HG03064 (cell line): ENCODE measurements at regions not wholly inside any gene's neighbourhood (a gene's known extent, or its start where the extent isn't known, plus 50 kb on each side); places are given as distances from the start of the nearest gene placed in this dataset.

Experiments
- ATAC-seq: cut with Tn5 transposase; IDR thresholded peaks from one replicate; pipeline ENCODE4 v1.9.1; 2021; ENCODE audit warnings: low read depth; ENCODE audit not compliant: unreplicated experiment

DNA sequence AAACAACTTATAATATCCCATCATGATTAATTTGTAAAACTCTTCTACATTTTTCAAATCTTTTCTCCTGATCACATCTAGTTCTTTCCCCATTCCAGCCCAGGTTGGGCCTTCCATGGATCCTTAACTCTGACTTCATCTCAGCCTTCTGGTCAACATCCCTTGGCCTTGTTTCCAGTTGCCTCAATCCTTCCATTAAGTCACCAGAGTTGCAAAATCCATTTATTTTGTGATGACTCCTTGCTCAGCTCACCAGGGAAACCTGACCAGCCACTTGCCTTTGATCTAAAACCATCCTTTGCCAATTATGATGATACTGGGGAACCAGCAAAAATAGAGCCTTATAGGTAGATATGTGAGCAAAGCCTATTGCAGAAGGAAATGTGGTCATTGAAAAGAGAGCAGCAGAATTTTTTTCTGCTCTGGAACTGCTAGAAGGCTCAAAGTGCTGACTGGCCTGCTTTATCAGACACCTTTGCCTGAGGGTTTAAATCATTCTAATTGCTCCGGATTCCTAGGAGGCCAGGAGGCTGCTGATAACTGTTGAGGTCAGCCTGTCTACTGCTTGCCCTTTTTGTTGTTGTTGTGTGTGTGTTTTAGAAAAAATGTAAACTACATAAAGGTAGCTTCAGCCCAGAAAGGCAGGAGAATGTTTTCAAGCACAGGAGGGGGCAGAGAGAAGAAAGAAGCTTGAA is 512.2 kb upstream of the GRIA1 start:
- ATAC-seq: no peak

DNA sequence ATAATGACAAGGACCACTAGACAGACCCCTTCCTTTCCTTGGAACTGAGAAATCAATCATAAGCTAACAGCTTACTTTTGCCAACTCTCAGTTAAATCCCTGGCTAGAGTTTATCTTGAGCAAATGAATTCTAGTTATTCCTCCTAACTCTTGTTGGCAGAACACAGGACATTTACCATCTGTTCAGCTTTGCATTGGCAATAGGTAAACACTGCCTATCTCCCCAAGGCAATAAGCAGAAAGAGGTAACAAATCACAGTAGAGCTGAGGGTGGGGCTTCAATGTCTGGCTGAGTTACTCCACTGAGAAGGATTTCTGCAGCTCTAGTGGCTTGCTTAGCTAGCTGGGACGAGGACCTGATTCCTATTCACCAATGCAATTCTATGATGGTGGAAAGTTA is 503.3 kb upstream of the GRIA1 start:
- ATAC-seq: no peak

DNA sequence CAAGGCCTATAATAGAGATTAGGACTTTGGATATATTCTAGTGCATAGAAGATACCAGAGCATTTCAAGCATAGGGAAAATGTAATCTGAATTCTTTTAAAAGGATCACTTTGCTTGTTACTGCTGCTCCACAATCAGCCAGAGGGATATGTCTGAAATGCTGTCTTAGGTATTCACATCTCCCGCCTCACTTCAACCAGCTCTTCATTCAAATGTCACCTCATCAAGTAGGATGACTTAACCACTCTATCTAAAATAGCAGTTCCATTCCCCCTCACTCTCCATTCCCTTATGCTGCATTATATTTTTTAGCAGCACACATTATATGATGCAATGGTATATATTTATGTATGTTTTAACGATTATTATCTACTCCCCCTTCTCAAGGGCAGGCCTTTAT is 500.3 kb upstream of the GRIA1 start:
- ATAC-seq: no peak

DNA sequence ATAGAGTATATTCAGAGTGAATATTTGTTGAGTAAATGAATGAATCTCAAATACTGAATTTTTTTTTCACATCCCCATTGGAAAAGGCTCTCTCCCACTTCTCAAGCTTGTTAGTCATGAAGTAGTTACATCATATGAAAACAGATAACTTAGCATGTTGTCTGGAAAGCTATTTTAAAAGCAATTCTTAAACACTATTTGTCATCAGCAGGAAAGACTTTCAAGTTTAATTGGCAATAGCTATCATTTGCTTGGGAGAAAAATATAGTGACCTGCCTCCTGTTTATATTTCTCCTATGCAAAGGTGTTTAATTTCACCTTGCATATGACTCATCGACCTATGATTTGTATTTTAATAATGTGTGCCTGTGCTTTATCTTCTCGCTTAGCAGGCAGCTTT is 499.8 kb upstream of the GRIA1 start:
- no peak for ATAC-seq

DNA sequence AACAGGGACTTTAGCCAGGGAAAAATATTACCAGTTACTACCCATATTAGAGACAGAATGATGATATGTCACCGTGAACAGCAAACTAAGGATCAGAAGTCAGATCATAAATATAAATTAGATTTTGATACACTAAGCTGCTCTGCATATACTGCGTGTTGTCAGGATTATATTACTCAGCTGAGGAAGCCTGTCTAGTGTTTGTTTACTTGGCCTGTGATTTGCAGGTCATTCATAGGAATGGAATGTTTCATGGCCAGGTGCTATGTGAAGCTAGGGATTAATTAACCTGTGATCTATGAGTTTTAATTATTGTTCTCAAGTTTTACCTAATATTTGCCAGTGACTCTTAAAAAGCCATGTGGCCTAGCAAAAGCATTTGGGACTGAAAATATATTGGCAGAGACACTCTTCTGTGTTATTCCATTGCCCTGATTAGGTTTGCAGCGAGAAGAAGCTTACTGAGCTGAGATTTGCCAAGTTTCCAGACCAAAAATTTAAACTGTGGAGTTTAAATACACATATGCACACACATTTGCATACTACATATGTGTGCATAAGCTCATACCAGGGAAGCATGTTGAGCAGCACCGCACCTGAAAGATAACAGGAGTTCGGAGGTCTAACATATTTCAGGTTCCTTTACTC is 496.3 kb upstream of the GRIA1 start:
- no peak for ATAC-seq

DNA sequence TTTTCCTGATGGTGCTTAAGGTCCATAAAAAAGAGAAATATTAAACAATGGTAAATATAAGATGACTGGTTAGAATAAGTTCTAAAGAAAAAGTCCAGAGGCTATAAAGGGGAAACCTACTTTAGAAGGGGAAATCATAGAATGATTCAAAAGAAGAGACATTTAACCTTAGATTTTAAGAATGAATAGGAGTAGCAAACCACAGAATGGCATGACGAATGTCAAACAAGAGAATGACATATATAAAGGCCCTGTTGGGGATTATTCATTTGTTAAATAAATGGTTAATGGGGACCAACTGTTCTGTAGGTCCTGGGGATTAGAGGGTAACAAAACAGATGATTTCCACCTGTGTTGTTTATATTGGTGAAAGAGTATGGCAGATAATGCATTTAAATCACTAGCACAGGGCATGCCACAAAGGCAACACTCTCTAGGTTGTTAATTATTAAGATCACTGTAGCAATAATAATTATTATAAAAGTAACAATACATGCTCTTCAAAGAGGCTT is 495.2 kb upstream of the GRIA1 start:
- no peak for ATAC-seq

DNA sequence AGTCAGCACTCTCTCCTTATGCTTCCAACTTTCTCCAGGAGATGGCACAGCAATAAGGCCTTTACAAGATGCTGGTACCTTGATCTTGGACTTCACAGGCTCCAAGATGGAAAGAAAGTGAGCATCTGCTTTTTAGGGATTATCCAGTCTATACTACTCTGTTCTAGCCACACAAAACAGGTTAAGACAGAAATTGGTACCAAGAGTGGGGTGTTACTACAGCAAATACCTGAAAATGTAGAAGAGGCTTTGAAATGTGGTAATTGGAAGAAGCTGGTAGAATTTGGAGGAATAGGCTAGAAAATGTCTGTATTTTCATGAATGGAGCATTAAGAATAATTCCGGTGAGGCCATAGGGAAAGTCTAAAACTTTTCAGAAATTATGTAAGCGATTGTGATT is 484.8 kb upstream of the GRIA1 start:
- no peak for ATAC-seq

DNA sequence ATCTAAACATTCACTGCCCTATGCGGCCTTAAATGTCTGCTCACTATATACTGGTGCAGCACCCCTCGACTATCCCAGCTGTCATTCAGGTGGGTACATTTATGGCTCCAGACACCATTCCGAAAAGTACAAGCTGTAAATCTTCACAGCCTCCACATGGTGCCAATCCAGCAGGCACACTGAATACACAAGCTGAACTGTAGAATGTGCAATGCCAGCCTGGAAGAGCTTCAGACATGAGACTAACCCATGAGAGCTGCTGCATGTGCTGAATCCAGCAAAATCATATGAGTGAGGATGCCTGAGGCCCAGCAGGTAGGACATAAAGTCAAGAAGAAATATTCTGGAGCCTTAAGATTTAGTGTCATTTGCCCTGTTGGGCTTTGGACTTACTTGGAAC is 483.8 kb upstream of the GRIA1 start:
- ATAC-seq: no peak

DNA sequence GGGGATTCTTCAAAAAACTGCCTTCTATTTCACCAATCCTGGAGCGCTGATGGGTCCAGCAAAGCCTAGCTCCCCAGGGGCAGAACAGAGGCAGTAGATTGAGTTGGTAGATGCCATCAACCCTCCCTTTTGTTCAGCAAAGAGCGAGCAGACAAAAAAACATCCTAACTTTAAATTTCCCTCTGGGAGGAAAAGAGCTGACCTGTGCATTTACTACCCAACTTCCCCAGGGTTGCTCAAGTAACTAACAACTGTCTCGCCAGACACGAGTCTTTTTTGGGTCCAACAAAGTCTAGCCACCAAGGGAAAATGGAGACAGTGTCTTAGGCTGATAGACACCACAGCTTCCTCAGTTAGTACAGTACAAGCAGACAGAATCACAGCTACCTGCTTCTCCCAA is 476.3 kb upstream of the GRIA1 start:
- no peak for ATAC-seq

DNA sequence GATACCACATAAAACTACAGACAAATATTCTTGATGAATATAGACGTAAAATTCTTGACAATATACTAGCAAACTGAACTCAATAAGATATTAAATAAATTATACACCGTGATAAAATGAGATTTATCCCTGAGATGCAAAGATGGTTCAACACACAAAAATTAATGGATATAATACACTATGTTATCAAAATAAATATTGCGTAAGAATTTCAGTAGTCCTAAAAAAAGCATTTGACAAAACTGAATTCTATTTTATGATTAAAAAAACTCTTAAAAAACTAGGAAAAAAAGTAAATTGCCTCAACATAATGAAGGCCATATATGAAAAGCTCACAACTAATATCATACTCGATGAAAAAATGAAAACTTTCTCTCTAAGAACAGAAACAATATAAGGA is 472.3 kb upstream of the GRIA1 start:
- no peak for ATAC-seq

DNA sequence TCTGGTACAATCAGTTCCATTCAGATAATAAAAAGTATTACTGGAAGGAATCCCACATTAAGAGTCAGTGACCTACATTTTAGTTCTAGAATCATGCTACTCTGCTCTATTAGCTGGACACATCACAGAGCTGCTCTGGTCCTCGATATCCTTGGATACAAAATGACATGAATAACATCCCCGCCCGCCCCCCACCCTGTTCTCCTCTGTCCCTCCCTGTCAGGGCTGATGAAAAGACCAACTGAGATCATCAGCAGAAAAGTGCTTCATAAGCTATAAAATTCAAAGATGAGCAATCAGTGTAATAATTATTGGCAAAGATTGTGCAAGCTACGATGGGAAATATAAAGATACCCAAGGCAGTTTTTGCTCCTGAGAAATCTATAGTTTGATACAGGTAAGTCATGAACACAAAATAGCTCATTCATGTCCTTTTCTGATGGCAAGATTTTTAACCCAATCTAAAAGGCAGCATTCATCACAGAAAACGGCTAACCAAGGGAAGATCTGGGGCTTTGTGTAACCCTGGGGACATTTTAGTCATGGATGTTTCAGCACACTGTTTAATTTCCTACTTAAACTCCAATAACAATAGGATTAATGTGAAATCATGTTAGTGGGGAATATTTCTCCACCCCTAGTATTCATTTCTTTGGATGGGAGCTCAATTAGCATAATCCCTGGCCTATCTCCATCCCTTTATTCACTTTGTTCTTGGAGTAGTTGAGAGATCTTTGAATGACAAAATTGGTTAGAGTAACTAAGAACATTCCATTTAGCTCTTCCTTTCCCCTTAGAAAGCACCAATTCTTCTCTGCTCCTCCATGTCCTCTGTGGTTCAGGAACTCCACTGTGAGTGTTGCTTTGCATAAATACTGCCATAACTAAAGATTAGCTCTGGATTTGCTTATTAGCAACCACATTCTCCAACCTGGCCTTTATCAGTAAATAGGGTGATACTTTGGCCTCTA is 459.4 kb upstream of the GRIA1 start:
- no peak for ATAC-seq

DNA sequence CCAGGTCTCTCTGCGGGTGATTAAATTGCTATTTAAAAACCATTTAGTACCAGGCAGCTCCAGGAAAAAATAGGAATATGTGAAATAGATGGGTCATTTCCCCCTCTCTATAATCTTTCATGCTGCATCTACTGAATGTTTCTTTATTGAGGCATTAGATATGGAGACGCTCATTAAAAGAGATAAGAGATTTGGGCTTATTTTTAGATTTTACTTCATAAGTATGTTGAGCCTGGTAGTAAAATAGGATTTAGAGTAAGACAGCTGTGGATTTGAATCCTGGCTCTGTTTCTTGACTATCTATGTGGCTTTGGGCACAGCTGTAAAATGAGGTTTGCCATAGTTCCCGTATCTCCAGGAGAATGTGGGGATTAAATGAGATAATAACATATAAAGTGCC is 451.0 kb upstream of the GRIA1 start:
- ATAC-seq: no peak

DNA sequence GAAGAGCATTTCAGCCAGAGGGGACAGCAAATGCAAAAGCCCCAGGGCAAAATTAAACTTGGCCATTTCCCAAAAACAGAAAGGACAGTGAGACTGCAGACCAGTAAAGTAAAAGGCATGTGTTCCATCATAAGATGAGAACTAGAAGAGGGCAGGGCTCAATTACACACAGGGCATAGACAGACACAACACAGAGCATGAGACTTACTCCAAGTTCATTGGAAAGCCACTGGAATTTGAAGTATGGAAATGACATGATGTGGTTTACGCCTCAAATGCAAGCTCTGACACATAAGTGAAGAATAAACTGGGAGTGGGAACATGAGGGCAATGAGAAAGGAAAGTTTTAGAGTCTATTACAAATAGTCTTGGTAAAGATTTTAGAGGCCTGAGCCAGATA is 446.6 kb upstream of the GRIA1 start:
- no peak for ATAC-seq

DNA sequence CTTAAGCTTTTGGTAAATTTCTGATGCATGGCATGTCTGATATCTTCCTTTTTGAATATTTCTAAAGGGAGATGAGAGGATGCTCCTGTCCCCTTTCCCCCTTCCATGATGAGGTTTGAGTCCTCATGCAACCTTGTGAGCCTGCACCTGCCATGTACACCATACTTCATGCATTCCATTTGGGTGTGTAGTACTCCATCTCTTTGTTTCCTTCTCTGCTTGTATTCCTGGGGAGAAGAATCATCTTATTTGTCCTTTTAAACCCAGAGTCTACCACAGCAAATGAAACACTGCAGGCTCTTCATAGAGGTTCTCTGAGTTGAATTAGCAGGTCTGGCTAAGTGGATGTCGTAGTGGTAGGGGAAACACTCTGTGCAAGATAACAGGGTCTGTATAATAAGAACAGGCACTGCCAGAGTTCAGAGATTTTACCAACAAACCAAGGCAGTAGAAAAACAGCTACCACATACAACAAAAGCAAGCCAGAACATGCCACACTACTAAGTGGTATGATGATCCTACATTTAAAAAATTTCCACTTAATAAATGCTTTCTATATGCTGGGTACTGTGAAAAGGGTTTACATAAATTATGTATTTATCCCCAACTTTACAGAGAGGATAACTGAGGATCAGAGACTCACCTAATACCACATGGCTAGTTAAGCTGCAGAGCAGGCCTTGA is 439.8 kb upstream of the GRIA1 start:
- ATAC-seq: no peak

DNA sequence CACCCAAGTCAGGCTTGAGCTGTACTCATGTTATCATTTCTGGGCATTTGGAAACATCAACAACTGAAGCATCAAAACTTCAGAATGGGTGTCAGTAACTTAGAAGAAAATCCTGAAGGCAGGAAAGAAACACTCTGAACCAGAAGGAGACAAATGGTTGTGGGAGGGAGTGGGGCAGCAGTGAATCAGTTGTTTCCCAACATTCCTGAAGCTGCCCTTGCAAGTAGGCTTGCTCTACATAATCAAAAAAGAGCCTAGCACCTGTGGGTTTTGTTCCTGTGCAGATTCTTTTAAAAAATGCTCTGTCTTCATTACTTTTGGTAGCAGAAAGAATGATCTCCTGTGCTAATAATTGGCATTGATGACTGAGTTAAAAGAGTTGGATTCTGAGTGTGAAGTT is 424.2 kb upstream of the GRIA1 start:
- no peak for ATAC-seq

DNA sequence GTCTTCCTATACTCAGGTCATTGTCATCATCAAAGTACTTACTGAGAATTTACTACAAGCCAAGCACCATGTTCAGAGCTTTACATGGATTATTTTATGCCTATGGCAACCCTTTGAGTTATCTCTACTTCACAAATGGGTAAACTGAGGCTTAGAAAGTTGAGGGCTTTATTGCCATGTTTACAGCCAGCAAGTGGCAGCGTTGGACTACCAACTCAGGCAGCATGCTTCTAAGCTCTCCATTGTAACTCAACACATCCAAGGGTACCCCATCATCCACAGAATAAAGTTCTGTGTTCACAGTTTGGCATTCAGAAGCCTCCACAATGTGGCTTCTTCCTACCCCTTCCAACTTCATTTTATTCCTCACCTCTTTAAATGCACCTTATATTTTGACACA is 422.6 kb upstream of the GRIA1 start:
- no peak for ATAC-seq

DNA sequence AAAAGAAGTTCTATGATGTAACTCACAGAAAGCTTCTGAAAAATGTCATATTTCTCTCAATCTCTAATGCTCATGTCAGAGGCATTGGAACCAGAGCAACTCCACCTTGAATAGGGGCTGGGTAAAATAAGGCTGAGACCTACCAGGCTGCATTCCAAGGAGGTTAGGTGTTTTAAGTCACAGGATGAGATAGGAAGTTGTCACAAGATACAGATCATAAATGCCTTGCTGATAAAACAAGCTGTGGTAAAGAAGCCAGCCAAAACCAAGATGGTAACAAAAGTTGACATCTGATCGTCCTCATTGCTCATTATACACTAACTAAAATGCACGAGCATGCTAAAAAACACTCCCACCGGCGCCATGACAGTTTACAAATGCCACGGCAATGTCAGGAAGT is 411.1 kb upstream of the GRIA1 start:
- no peak for ATAC-seq

DNA sequence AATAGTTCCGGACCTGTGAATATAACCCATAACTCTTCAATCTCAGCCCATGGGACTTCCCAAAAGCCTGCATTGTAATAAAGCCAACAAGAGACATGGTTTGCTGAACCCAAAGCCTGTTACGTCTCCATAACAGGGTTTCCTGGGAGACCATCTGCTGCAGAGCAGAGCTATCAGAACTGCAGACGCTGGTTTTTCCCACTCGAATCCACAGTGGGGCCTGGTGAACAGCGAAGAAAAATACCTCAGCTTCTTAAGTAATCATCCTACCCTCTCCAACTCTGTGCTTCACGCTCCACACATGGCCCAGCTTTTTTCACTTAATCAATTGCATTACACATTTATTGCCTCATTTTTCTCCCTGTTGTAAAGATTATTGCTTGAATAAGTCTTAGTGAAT is 409.5 kb upstream of the GRIA1 start:
- ATAC-seq: no peak

DNA sequence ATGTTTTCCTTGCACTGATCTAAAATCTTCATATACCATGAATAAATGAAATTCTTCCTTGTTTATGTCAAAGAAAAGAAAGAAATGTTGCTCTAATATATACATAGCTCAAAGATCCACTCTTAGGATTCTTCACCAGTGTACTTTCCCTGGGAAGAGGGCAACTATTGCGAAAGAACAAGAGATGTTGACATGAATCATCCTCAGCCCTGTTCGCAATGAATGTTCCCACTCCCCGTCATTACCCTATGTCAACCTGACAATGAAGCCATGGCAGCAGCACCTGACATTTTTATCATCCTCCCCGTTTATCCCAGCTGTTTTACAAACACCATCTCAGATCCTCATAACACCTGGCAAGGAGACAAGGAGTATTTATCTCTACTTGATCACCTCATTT is 409.1 kb upstream of the GRIA1 start:
- ATAC-seq: no peak

DNA sequence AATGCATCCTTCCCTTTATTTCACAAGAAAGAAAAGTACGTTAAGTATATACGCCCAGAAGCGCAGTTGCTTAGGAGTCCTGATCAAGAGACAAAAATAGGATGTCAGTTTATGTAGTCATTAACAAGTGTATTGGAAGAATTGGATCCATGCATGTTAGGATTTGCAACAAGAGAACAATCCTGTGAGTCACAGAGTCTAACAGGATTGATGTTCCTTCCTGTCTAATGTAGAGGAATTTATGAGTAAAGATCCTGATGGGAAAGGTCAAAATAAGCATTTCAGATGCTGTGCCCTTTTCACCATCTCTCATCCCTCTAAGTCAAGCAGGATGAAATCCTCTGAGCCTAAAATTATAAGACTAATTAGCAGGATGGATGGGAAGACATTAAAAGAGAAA is 406.0 kb upstream of the GRIA1 start:
- ATAC-seq: no peak

DNA sequence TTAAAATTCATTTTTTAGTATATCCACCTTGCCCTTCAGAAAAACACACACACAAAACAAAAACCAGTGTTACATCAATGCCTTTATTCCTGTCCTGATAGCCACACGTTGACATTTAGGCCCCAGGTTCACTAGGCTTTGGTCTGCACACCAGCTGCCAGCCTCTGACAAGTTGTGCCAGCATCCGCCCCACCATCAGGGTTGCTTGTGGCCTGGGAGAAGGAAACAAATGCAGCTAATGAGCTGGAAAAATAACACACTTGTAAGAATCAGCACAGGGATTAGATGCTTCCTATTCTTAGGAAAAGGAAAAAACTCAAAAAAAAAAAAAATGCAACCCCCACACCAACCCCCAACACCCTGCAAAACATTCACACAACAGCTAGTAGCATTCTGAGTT is 404.0 kb upstream of the GRIA1 start:
- ATAC-seq: no peak
